HEK293T (cell line): ENCODE measurements at regions not wholly inside any gene's neighbourhood (a gene's known extent, or its start where the extent isn't known, plus 50 kb on each side); places are given as distances from the start of the nearest gene placed in this dataset.
"Not testable (repeated sequence)": the region's sequence is repeated elsewhere in the genome, so short reads cannot be mapped to it uniquely, and the experiment has no call there.

ENCODE experiments used
- CTCF ChIA-PET: fragments of 350-600 bp; formaldehyde crosslinking; extraction: SDS; loops from one replicate; lab custom pipeline; 2021; ENCODE audit warnings: antibody characterized with exemption, inconsistent platforms; lab: Yijun Ruan, JAX
- POLR2A ChIA-PET: fragments of 350-600 bp; formaldehyde crosslinking; extraction: SDS; loops from one replicate; lab custom pipeline; 2020; ENCODE audit warnings: antibody characterized with exemption, inconsistent platforms; lab: Yijun Ruan, JAX
- DNase-seq: peaks from one replicate; pipeline ENCODE4 v3.0.0; 2012; ENCODE audit warnings: mixed read lengths; ENCODE audit errors: extremely low spot score
- ARNT ChIP-seq: fragments of 450-650 bp; IDR thresholded peaks from 2 replicates; pipeline ENCODE4 v1.6.1; 2017; ENCODE audit warnings: mild to moderate bottlenecking
- BHLHE40 ChIP-seq: fragments of 450-650 bp; IDR thresholded peaks from 2 replicates; pipeline ENCODE4 v1.6.1; 2016; ENCODE audit warnings: mild to moderate bottlenecking, moderate library complexity, borderline replicate concordance
- CTBP1 ChIP-seq: fragments of 450-650 bp; IDR thresholded peaks from 2 replicates; pipeline ENCODE4 v1.6.1; 2016; ENCODE audit warnings: borderline replicate concordance
- ELF4 ChIP-seq: fragments of 450-650 bp; IDR thresholded peaks from 2 replicates; pipeline ENCODE4 v1.6.1; 2017; ENCODE audit warnings: antibody characterized with exemption
- FOXA1 ChIP-seq: fragments of 450-650 bp; IDR thresholded peaks from 2 replicates; pipeline ENCODE4 v1.6.1; 2016; ENCODE audit warnings: mild to moderate bottlenecking
- FOXK2 ChIP-seq: fragments of 450-650 bp; IDR thresholded peaks from 2 replicates; pipeline ENCODE4 v1.6.1; 2016; ENCODE audit warnings: mild to moderate bottlenecking
- FOXM1 ChIP-seq: fragments of 450-650 bp; IDR thresholded peaks from 2 replicates; pipeline ENCODE4 v1.6.1; 2017; ENCODE audit warnings: mild to moderate bottlenecking, borderline replicate concordance
- HDGF ChIP-seq: fragments of 450-650 bp; IDR thresholded peaks from 2 replicates; pipeline ENCODE4 v1.6.1; 2017; ENCODE audit warnings: antibody characterized with exemption, borderline replicate concordance
- L3MBTL2 ChIP-seq: fragments of 450-650 bp; conservative IDR thresholded peaks from 2 replicates; pipeline ENCODE4 v1.6.1; 2016; ENCODE audit warnings: mild to moderate bottlenecking
- LEF1 ChIP-seq: fragments of 450-650 bp; IDR thresholded peaks from 2 replicates; pipeline ENCODE4 v1.6.1; 2017; ENCODE audit warnings: mild to moderate bottlenecking, borderline replicate concordance
- NFRKB ChIP-seq: fragments of 450-650 bp; IDR thresholded peaks from 2 replicates; pipeline ENCODE4 v1.6.1; 2016; ENCODE audit warnings: mild to moderate bottlenecking, moderate library complexity
- PKNOX1 ChIP-seq: fragments of 450-650 bp; IDR thresholded peaks from 2 replicates; pipeline ENCODE4 v1.6.1; 2016
- SP1 ChIP-seq: fragments of 450-650 bp; IDR thresholded peaks from 2 replicates; pipeline ENCODE4 v1.6.1; 2017
- SUZ12 ChIP-seq: fragments of 450-650 bp; IDR thresholded peaks from 2 replicates; pipeline ENCODE4 v1.6.1; 2016; ENCODE audit warnings: mild to moderate bottlenecking
- TARDBP ChIP-seq: fragments of 450-650 bp; IDR thresholded peaks from 2 replicates; pipeline ENCODE4 v1.6.1; 2016
- ZNF384 ChIP-seq: fragments of 450-650 bp; IDR thresholded peaks from 2 replicates; pipeline ENCODE4 v1.6.1; 2016

- TF ChIP-seq L3MBTL2, result no peak
- no peak for TF ChIP-seq LEF1
- no peak for TF ChIP-seq FOXK2
- ChIA-PET CTCF (no interaction called here), POLR2A (no interaction called here)
- no peak for DNase-seq
Observed at GRCh38 chr5:152701305-152701949, 296.3 kb upstream of the NMUR2 start.

GRCh38 chr5:152704286-152704685 is 299.2 kb upstream of the NMUR2 start:
- CTCF ChIA-PET, result no interaction called here
- DNase-seq, result no peak
- TF ChIP-seq NFRKB, result no peak
- TF ChIP-seq HDGF, result no peak
- TF ChIP-seq ARNT, result no peak
- TF ChIP-seq ZNF384, result no peak
- no peak for TF ChIP-seq SP1
- TF ChIP-seq BHLHE40, result no peak
- no peak for TF ChIP-seq SUZ12
- no peak for TF ChIP-seq TARDBP
- no peak for TF ChIP-seq LEF1
- TF ChIP-seq L3MBTL2, result no peak
- TF ChIP-seq FOXK2, result no peak
- TF ChIP-seq PKNOX1, result no peak
- no peak for TF ChIP-seq FOXA1
- no peak for TF ChIP-seq ELF4
- TF ChIP-seq FOXM1, result no peak
- TF ChIP-seq CTBP1, result no peak
- POLR2A ChIA-PET, result no interaction called here

GRCh38 chr5:152711801-152712388 is 306.8 kb upstream of the NMUR2 start:
- POLR2A ChIA-PET, result no interaction called here
- DNase-seq, result no peak
- CTCF ChIA-PET, result no interaction called here
- TF ChIP-seq ARNT, result no peak
- no peak for TF ChIP-seq HDGF
- TF ChIP-seq ELF4, result no peak

- CTCF ChIA-PET, result no interaction called here
- POLR2A ChIA-PET, result no interaction called here
- TF ChIP-seq ELF4, result no peak
- TF ChIP-seq SP1, result no peak
- DNase-seq, result no peak
Observed at GRCh38 chr5:152717393-152717792, 312.3 kb upstream of the NMUR2 start.

GRCh38 chr5:152723482-152723881 is 318.4 kb upstream of the NMUR2 start:
- no peak for TF ChIP-seq ARNT
- no peak for TF ChIP-seq FOXK2
- TF ChIP-seq TARDBP, result no peak
- TF ChIP-seq ELF4, result no peak
- TF ChIP-seq NFRKB, result no peak
- ChIA-PET POLR2A (no interaction called here), CTCF (no interaction called here)
- peak; percentile 9 for DNase-seq

- DNase-seq, result no peak
- ChIA-PET POLR2A (no interaction called here), CTCF (no interaction called here)
- TF ChIP-seq BHLHE40 (no peak), NFRKB (no peak)
Observed at GRCh38 chr5:152730176-152730575, 325.1 kb upstream of the NMUR2 start.

GRCh38 chr5:152736906-152737305 is 331.8 kb upstream of the NMUR2 start:
- CTCF ChIA-PET, result no interaction called here
- POLR2A ChIA-PET, result no interaction called here
- no peak for DNase-seq
- TF ChIP-seq ARNT, result no peak
- TF ChIP-seq HDGF, result no peak
- TF ChIP-seq CTBP1, result no peak
- no peak for TF ChIP-seq FOXA1
- no peak for TF ChIP-seq LEF1
- no peak for TF ChIP-seq SUZ12
- no peak for TF ChIP-seq FOXM1
- no peak for TF ChIP-seq L3MBTL2
- no peak for TF ChIP-seq ZNF384
- no peak for TF ChIP-seq FOXK2
- TF ChIP-seq NFRKB, result no peak
- no peak for TF ChIP-seq ELF4
- no peak for TF ChIP-seq TARDBP
- no peak for TF ChIP-seq SP1
- no peak for TF ChIP-seq PKNOX1
- TF ChIP-seq BHLHE40, result no peak

- no peak for DNase-seq
- POLR2A ChIA-PET, result no interaction called here
- CTCF ChIA-PET, result no interaction called here
- TF ChIP-seq SUZ12, result no peak
- TF ChIP-seq PKNOX1, result no peak
- TF ChIP-seq ARNT, result no peak
- no peak for TF ChIP-seq ZNF384
- no peak for TF ChIP-seq TARDBP
Observed at GRCh38 chr5:152739916-152740315, 334.8 kb upstream of the NMUR2 start.

GRCh38 chr5:152741126-152741525 is 336.0 kb upstream of the NMUR2 start:
- POLR2A ChIA-PET, CTCF ChIA-PET, DNase-seq: not testable (repeated sequence)

GRCh38 chr5:152787709-152788217 is 382.7 kb upstream of the NMUR2 start:
- POLR2A ChIA-PET, DNase-seq, CTCF ChIA-PET: not testable (repeated sequence)
